Nephron progenitor cell (in vitro differentiated cells): ENCODE measurements at regions not wholly inside any gene's neighbourhood (a gene's known extent, or its start where the extent isn't known, plus 50 kb on each side); places are given as distances from the start of the nearest gene placed in this dataset.

Source experiments
- DNase-seq: peaks from one replicate; pipeline ENCODE4 v3.0.0; 2021
- H3K27ac Mint-ChIP-seq: 2 replicates; pipeline ENCODE4 v1.8.0; 2021; ENCODE audit warnings: mild to moderate bottlenecking, moderate library complexity, mixed read lengths
- H3K27me3 Mint-ChIP-seq: 2 replicates; pipeline ENCODE4 v1.8.0; 2021; ENCODE audit warnings: mild to moderate bottlenecking, low read depth, mixed read lengths; ENCODE audit not compliant: poor library complexity
- H3K36me3 Mint-ChIP-seq: 2 replicates; pipeline ENCODE4 v1.8.0; 2021; ENCODE audit warnings: low read depth, mixed read lengths
- H3K4me1 Mint-ChIP-seq: 2 replicates; pipeline ENCODE4 v1.8.0; 2021; ENCODE audit warnings: mixed read lengths
- H3K4me3 Mint-ChIP-seq: 2 replicates; pipeline ENCODE4 v1.8.0; 2021; ENCODE audit warnings: mild to moderate bottlenecking, moderate library complexity, mixed read lengths
- H3K9me3 Mint-ChIP-seq: 2 replicates; pipeline ENCODE4 v1.8.0; 2021; ENCODE audit warnings: mild to moderate bottlenecking, moderate library complexity, mixed read lengths
- CTCF ChIP-seq: fragments of 200-600 bp; sonication (generic); IDR thresholded peaks from 2 replicates; pipeline ENCODE4 v1.5.0; 2021; ENCODE audit warnings: antibody characterized with exemption

- no peaks in the 10 kb centered on the region for H3K9me3 Mint-ChIP-seq
- H3K4me3 Mint-ChIP-seq = no peak overlapping the region
- TF ChIP-seq CTCF = no peak
- H3K36me3 Mint-ChIP-seq = no peaks in the 10 kb centered on the region
- no peak for DNase-seq
- peaks cover 9% of the 10 kb centered on the region for H3K27me3 Mint-ChIP-seq
- no peak overlapping the region for H3K27ac Mint-ChIP-seq
- no peaks in the 10 kb centered on the region for H3K4me1 Mint-ChIP-seq
These were observed 1591.0 kb upstream of the SLC10A2 start for GRCh38 chr13:104657196-104657595.

GRCh38 chr13:104650431-104650830 is 1584.2 kb upstream of the SLC10A2 start:
- no peak for TF ChIP-seq CTCF
- H3K36me3 Mint-ChIP-seq = no peaks in the 10 kb centered on the region
- H3K9me3 Mint-ChIP-seq = no peaks in the 10 kb centered on the region
- DNase-seq = no peak
- no peak overlapping the region for H3K4me3 Mint-ChIP-seq
- no peak overlapping the region for H3K27ac Mint-ChIP-seq
- H3K4me1 Mint-ChIP-seq = no peaks in the 10 kb centered on the region
- H3K27me3 Mint-ChIP-seq = peaks cover 2% of the 10 kb centered on the region

- DNase-seq = peak; percentile 1
- TF ChIP-seq CTCF = no peak
- Mint-ChIP-seq H3K4me1 (no peaks in the 10 kb centered on the region), H3K9me3 (no peaks in the 10 kb centered on the region), H3K36me3 (no peaks in the 10 kb centered on the region), H3K27me3 (no peaks in the 10 kb centered on the region), H3K27ac (no peak overlapping the region), H3K4me3 (no peak overlapping the region)
These were observed 1582.1 kb upstream of the SLC10A2 start for GRCh38 chr13:104648291-104648690.

GRCh38 chr13:104645786-104646185 is 1579.6 kb upstream of the SLC10A2 start:
- Mint-ChIP-seq H3K4me3 (no peak overlapping the region), H3K36me3 (no peaks in the 10 kb centered on the region), H3K27ac (no peak overlapping the region), H3K4me1 (no peaks in the 10 kb centered on the region), H3K9me3 (no peaks in the 10 kb centered on the region), H3K27me3 (peaks cover 4% of the 10 kb centered on the region)
- no peak for DNase-seq
- TF ChIP-seq CTCF = no peak

- Mint-ChIP-seq H3K36me3 (no peaks in the 10 kb centered on the region), H3K27ac (no peak overlapping the region), H3K4me1 (no peaks in the 10 kb centered on the region), H3K27me3 (peaks cover 4% of the 10 kb centered on the region), H3K9me3 (no peaks in the 10 kb centered on the region), H3K4me3 (no peak overlapping the region)
- DNase-seq = no peak
- no peak for TF ChIP-seq CTCF
These were observed 1575.1 kb upstream of the SLC10A2 start for GRCh38 chr13:104641309-104641708.

DNA sequence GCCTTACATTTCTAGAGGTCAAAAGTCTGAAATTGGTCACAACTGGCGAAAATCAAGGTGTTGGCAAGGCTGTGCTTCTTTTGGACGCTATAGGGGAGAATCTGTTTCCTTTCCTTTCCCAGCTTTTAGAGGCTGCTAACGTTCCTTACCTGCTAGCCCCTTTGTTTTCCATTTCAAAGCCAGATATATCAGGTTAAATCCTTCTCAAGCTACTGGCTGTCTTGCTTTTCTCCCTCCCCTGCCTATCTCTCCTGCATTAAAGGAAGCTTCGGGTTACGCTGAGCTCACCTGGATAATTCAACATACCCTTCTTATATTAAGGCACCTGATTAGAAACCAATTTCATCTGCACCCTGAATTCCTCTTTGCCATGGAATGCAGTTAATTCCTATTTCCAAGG is 1569.7 kb upstream of the SLC10A2 start:
- no peak for DNase-seq
- no peaks in the 10 kb centered on the region for H3K27me3 Mint-ChIP-seq
- H3K36me3 Mint-ChIP-seq = no peaks in the 10 kb centered on the region
- H3K27ac Mint-ChIP-seq = no peak overlapping the region
- no peak overlapping the region for H3K4me3 Mint-ChIP-seq
- no peaks in the 10 kb centered on the region for H3K9me3 Mint-ChIP-seq
- TF ChIP-seq CTCF = no peak
- no peaks in the 10 kb centered on the region for H3K4me1 Mint-ChIP-seq
